Esophagus muscularis mucosa (tissue), 3 donors: ENCODE measurements at regions not wholly inside any gene's neighbourhood (a gene's known extent, or its start where the extent isn't known, plus 50 kb on each side); places are given as distances from the start of the nearest gene placed in this dataset.

Source experiments
- POLR2A ChIP-seq: fragments of 450-650 bp; IDR thresholded peaks from one replicate; pipeline ENCODE4 v1.6.1; 2017; ENCODE audit warnings: antibody characterized with exemption, moderate library complexity, mild to moderate bottlenecking, low read depth
- POLR2AphosphoS5 ChIP-seq, 2 donors: sonication (generic); formaldehyde crosslinking; IDR thresholded peaks; one replicate each; pipeline ENCODE4 v1.6.1; 2017; ENCODE audit warnings: antibody characterized with exemption in 2 of 2
- TF ChIP-seq, protein P1 (sequence below), 3 experiments: fragments of 200-600 bp in 2 of 3; fragments of 450-650 bp in 1 of 3; sonication (generic) in 2 of 3; IDR thresholded peaks; one replicate each; pipeline ENCODE4 v1.5.1; 2017 to 2019; ENCODE audit warnings: antibody characterized with exemption in 3 of 3, mild to moderate bottlenecking in 2 of 3, moderate library complexity in 1 of 3

DNA sequence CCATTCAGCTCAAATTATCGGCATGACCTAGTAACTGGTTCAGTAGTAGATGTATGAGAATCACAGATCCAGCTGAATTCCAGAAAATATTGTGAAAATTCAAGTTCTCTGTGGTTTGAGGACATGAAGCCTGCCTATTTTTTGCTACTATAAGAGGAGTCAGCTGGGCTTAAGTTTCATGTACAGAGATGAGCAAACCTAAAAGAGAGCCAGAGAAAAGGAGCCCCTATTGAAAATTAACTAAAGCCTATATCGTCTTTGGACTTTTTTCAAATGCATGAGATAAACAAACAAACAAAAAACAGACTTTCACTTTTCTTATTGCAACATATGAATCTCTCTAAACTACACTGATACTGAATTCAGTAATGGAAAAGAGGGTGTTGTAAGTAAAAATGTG is 106.8 kb upstream of the SPRY2 start:
- no peak for TF ChIP-seq POLR2AphosphoS5 (IDR thresholded peaks at IDR 0.05)
- TF ChIP-seq, protein P1, sequence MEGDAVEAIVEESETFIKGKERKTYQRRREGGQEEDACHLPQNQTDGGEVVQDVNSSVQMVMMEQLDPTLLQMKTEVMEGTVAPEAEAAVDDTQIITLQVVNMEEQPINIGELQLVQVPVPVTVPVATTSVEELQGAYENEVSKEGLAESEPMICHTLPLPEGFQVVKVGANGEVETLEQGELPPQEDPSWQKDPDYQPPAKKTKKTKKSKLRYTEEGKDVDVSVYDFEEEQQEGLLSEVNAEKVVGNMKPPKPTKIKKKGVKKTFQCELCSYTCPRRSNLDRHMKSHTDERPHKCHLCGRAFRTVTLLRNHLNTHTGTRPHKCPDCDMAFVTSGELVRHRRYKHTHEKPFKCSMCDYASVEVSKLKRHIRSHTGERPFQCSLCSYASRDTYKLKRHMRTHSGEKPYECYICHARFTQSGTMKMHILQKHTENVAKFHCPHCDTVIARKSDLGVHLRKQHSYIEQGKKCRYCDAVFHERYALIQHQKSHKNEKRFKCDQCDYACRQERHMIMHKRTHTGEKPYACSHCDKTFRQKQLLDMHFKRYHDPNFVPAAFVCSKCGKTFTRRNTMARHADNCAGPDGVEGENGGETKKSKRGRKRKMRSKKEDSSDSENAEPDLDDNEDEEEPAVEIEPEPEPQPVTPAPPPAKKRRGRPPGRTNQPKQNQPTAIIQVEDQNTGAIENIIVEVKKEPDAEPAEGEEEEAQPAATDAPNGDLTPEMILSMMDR (IDR thresholded peaks at IDR 0.05), result no peak
- no peak for TF ChIP-seq POLR2A
